ENCODE measurements at regions not wholly inside any gene's neighbourhood (a gene's known extent, or its start where the extent isn't known, plus 50 kb on each side); places are given as distances from the start of the nearest gene placed in this dataset.
A peak's percentile ranks its signal among the peaks of the same experiment; 100 is the strongest.

DNA sequence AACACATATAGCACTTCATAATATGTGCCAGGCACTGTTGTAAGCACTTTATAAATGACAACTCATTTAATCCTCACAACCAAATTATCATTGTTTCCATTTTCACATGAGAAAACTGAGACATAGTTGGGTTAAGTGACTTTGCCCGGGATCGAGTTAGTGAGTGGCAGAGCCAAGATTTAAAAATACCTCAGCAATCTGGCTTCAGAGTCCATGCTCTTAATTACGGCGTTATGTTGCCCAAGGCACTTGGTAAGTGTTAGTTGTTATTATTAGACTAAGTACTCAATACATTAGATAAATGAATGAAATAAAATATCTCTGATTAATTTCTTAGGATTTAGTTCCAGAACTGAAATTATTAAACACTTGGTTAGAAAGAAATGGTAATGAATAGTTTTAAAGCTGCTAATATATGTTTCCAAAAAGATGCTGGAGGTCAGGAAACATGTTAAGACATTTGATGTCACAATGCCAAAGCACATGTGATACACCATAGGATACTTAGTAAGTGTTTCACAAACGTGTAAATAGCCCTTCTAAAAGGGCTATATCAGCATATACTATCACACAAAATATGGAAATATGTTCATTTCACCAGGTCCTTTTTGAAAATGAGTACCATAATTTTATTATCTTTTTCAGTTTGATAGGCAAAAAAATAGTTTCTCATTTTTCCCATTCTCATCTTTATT is 301.9 kb downstream of the GPAT3 start:
- DNase-seq = no peak

DNA sequence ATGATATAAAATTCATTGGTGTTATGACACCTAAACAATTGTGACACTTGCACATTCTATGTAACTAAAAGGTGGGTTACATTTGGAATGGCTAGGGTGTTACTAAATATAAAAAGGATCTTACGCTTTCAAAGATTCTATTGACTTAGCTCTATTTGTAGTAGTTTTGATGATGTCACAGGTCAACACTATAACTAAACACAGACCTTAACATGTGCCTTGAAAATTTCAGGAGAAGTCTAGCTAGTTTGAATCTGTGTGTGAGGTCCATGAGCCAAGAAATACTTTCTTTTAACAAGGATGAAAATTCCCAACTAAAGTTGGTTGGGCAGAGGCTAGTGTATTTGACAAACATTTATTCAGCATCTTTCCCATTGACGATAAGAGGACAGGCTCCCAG is 298.0 kb downstream of the GPAT3 start:
- DNase-seq = peak; percentile 9

DNA sequence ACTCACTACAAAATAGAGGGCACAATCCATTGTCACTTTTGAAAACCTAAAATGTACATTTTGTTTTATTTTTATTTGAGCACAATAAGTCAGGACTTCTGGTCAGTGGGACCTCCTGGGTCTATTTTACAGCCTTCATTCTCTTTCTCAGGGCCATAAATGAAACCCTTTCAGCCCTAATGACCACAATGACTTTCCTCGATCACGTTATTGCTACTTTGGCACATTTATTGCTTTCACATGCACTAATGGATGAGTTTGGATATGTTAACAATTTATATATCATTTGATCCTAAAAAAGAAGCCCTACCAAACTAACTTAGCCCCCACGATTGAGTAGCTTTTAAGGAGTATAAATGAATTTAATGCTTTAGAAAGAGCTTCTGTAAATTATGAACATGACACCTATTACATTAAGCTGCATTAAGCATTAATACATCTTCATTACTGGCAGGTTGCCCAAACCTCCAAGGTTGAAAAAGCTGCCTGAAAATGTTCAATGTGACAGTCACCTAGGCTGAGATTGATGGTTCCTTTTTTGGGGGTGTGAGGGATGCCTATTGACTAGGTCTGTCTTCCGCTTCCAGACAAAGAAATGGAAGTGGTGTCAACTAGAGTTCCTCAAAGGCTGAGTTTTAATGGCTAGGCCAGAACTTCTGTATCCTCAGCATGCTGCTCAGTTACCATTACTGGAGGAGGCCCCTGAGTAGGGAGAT is 296.4 kb downstream of the GPAT3 start:
- no peak for DNase-seq

DNA sequence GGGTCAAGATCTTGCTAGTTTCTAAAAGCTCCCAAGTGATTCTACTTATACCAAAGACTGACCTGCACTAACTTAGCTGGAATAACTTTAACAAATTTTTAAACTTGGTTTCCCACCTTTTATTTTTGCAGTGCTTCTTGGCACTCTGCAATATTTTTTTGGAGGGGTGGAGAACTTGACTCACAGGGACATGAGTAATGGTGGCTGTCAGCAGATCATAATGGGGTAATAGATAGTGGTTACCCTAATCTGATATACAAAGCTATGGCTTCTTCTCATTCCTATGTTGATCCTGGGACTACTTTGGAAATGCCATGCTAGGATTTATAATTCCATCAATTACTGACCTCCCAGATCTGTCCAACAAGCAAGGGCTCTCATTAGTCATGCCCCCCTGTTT is 295.7 kb downstream of the GPAT3 start:
- DNase-seq = no peak

- DNase-seq = no peak
Measured at GRCh38 chr4:83830138-83830888, 294.4 kb downstream of the GPAT3 start.

GRCh38 chr4:83828601-83829000 is 292.7 kb downstream of the GPAT3 start:
- peak; percentile 33 for DNase-seq

- no peak for DNase-seq
Measured at GRCh38 chr4:83821493-83821892, 285.6 kb downstream of the GPAT3 start.

DNA sequence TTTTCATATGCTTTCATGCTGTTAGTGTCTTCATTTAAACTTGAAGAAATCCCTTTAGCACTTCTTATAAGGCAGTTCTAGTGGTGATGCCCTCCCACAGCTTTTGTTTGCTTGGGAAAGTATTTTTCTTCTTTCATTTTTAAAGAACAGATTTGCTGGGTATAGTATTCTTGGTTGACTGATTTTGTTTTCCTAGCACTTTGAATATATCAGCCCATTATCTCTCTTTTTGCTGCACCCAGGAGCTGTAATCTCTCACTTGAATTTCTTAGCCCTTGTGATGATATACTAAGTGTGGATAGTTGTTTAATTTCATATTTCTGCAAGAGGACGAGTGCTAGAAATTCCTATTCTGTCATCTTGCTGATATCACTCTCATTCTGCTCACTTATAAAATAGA is 283.7 kb downstream of the GPAT3 start:
- no peak for DNase-seq

- no peak for DNase-seq
Measured at GRCh38 chr4:83810428-83810827, 274.5 kb downstream of the GPAT3 start.

GRCh38 chr4:83809581-83809980 is 273.7 kb downstream of the GPAT3 start:
- DNase-seq = no peak

- DNase-seq = no peak
Measured at GRCh38 chr4:83793481-83793880, 257.6 kb downstream of the GPAT3 start.

DNA sequence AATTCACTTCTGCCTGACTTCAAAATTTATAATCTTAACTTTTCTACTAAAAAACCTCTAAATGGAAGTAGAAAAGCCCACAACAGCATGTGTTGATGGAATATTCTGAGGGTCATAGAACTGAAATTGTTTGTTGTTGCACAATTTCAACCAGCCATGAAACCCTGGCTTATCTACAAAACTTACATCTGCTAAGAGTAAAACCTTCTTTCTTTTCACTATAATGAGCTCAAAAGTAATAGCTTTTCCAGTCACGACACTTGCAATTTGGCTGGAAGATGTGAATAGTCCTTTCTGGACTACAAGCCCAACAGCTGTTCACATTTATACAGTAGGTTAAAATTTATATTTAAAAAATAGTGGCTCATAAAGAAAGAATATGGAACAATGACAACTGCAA is 250.0 kb downstream of the GPAT3 start:
- no peak for DNase-seq

DNA sequence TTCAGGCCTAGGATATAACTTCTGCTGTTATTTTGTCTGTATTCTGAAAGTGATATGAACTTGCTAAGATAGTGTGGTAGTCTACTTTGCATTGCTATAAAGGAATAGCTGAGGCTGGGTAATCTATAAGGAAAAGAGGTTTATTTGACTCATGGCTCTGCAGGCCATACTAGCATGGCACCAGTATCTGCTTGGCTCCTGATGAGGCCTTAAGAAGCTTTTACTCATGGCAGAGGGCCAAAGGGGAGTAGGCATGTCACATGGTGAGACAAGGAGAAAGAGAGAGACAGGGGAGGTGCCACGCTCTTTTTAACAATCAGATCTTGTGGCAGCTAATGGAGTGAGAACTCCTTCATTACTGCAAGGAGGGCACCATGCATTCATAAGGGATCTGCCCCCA is 247.3 kb downstream of the GPAT3 start:
- DNase-seq = no peak

- no peak for DNase-seq
Measured at GRCh38 chr4:83782591-83782990, 246.7 kb downstream of the GPAT3 start.

DNA sequence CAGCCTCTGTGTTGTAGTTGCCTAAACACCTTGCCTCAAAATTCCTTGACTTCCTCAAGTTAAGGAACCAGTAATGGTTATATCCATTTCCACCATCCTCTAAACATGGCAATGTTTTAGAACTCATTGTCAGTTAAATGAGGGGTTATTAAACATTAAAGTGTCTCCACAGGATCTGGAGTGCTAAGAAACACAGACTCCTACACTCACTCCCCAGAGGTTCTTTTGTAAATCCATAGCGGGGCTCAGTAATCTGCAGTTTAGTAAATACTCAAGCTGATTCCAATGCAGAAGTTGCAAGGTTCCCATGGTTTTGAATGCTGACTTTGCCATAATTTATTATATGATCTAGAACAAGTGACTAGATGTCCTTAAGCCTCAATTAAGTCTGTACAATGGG is 245.5 kb downstream of the GPAT3 start:
- DNase-seq = no peak

DNA sequence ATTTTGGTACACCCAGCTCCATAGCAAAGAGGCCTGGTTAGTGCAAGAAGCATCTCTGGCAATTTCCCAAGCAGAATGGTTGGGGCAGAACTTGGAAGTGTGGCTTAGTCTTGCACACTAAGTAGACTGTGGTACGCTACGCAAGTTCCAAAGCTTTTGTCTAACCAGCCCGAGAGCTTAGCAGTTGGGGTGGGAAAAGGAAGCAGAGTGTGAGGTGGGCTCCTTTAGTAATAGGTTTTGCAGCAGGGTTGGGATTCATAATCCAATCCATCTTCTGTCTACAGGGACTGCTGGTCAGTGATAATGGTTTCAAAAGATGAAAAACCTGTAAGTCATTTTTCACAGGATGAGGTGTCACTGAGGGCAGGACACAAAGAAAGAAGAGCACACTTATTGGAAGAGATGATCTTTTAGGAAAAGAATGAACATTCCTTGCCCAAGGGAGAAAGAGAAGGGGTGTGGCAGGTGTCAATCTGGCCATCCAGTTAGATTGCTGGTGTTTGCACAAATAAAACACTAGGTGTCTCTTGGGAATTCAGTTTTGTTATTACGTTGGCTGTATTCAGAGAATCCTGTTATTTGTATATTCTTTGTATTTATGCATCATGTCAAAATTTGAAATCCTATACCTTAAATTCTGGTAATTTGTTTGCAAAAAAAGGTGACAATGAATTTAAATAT is 244.3 kb downstream of the GPAT3 start:
- DNase-seq = peak; percentile 1

DNA sequence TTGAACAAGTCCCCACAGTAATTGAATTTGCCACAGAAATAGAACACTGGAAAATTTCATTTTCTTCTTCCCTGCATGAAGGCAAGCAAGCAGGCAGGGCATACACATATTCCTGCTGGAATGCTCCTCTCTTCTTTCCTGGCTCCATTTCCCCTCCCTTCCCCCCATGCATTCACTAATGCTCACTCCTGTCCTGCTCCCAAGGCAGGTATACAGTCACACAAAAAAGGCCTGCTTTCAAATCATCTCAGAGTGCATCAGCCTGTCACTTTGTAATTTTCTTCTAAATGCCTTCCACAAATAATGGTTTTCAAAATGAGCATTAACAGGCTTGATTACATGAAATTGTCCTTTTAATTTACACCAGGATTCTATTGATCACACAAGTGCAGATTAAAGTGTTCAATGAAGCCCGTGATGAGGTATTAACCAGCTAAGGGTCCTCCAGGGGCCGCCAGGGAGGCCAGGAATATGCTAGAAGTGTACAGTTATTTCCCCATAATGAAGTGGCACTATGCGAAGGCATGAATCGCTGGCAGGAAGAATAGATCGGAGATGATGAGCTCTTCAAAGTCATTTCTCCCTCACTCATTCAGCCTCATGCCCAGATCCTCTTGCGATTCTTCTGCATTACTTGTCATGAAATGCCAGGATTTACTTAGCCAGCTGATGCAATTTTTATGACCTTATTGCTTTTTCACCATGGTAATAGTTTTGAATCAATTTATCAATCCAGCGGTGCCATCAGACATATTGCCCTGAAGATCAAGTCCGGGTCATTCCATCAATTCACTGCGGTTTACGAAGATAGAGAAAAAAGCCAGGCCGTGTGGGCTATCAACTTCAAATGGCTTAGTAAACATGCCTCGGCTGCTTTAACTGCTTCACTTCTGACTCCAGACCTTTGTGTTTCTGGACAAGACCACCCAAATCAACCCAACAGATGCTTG is 243.5 kb downstream of the GPAT3 start:
- DNase-seq = no peak

- peak; percentile 2 for DNase-seq
Measured at GRCh38 chr4:83772685-83773084, 236.8 kb downstream of the GPAT3 start.

DNA sequence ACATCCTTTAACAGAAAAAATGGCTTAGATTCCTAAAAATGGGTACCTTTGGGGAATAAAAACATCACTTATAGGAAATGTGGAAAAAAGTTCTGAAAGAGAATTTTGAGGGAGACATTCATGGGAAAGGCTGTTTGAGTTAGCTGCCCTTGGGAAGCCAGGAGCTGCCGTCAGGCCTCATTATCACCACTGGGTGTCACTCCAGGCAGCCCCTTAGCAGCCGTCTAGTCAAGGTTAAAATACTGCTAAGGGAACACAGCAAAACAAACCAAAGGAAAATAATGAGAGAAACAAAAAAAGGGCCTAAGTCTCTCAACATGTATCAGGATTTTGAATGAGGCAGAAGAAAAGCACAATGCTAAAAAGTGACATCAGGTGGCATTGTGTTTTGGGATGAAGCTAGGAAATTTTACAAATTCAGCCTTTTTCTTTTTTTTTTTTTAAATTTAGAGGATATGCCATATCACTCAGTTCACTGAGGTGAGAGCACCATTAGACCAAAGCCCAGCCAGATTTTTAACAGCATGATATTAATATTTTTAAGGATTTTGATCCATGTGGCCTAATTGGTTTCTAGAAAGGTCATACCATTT is 235.3 kb downstream of the GPAT3 start:
- peak; percentile 75 for DNase-seq

- no peak for DNase-seq
Measured at GRCh38 chr4:83768146-83768545, 232.2 kb downstream of the GPAT3 start.

- peak; percentile 5 for DNase-seq
Measured at GRCh38 chr4:83767067-83767466, 231.2 kb downstream of the GPAT3 start.

DNA sequence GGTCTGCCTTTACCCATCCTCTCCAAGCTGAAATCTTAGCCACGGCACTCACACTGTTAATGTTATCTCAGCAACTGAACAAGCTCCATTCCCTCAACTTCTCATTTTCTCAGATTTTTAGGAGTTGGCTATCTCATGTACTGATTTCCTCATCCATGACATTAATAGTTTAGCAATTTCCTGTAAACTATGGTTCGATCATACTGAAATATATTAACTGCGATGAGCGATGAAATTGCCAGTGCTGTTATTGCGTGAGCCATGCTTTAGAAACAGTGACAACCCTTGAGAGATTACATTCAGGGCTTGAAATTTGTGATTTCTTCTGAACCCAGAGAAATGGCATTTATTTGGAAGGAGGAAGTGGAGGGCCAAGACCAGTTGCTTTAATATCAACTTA is 223.7 kb downstream of the GPAT3 start:
- no peak for DNase-seq

Measured in DMS53 (cell line).